Endothelial cell of umbilical vein (primary cell): ENCODE measurements at regions not wholly inside any gene's neighbourhood (a gene's known extent, or its start where the extent isn't known, plus 50 kb on each side); places are given as distances from the start of the nearest gene placed in this dataset.

Experiments used
- BruUV-seq: library from RNA; stranded (reverse); fragments of 400-500 nt; replicated peaks from 2 replicates; lab custom pipeline; 2021; lab: Mats Ljungman, UMichigan
- CTCF ChIA-PET: fragments of 300-600, 350-600 bp; sonication (Branson Sonifier 250); formaldehyde crosslinking; loops from one replicate; lab custom pipeline; 2021; ENCODE audit warnings: antibody characterized with exemption, inconsistent platforms; lab: Charles Lee
- POLR2A ChIA-PET: fragments of 300-600, 350-600 bp; sonication (Branson Sonifier 250); formaldehyde crosslinking; loops from one replicate; lab custom pipeline; 2021; ENCODE audit warnings: antibody characterized with exemption, inconsistent platforms; lab: Charles Lee
- DNase-seq: peaks from one replicate; pipeline ENCODE4 v3.0.0-alpha.2; 2011; ENCODE audit warnings: low read depth, low spot score
- FAIRE-seq: peaks from 2 replicates; lab custom pipeline; 2011; peaks lifted over from hg19 to GRCh38; lab: Jason Lieb, UNC
- H2AFZ ChIP-seq: 2 replicates; pipeline ENCODE4 v1.6.0; 2012; ENCODE audit warnings: low read depth, low read length, control low read depth, inconsistent platforms
- H3K27ac ChIP-seq: 2 replicates; pipeline ENCODE4 v1.5.1; 2011; ENCODE audit warnings: low read depth, mild to moderate bottlenecking, control low read depth, low read length, moderate library complexity; ENCODE audit not compliant: insufficient read depth
- H3K27me3 ChIP-seq, 2 experiments: 2 replicates each; pipeline versions ENCODE4 v1.6.0 to v1.6.1; 2011; ENCODE audit warnings: low read length in 2 of 2, mixed read lengths in 1 of 2; ENCODE audit not compliant: control insufficient read depth in 2 of 2, insufficient read depth in 2 of 2
- H3K36me3 ChIP-seq, 2 experiments: 2 replicates in 1 of 2; 3 replicates in 1 of 2; pipeline ENCODE4 v1.5.1; 2011; ENCODE audit warnings: low read length in 2 of 2, mild to moderate bottlenecking in 1 of 2, moderate library complexity in 1 of 2; ENCODE audit not compliant: control insufficient read depth in 2 of 2, insufficient read depth in 2 of 2; ENCODE audit errors: extremely low read depth in 1 of 2
- H3K4me1 ChIP-seq: 3 replicates; pipeline ENCODE4 v1.5.1; 2011; ENCODE audit warnings: mild to moderate bottlenecking, low read length; ENCODE audit not compliant: control insufficient read depth, insufficient read depth; ENCODE audit errors: extremely low read depth
- H3K4me2 ChIP-seq: 2 replicates; pipeline ENCODE4 v1.6.1; 2011; ENCODE audit warnings: low read length, control low read depth, mixed read lengths; ENCODE audit not compliant: insufficient read depth
- H3K4me3 ChIP-seq, 3 experiments: fragments of 200-600 bp in 1 of 3; sonication (generic), shearing (Covaris generic) in 1 of 3; replicated peaks in 1 of 3; 2 replicates each; pipeline ENCODE4 v1.5.1; 2011 to 2016; ENCODE audit warnings: control low read depth in 3 of 3, low read length in 3 of 3, mild to moderate bottlenecking in 2 of 3, inconsistent platforms in 1 of 3, low read depth in 1 of 3, moderate library complexity in 1 of 3; ENCODE audit not compliant: insufficient read depth in 1 of 3
- H3K79me2 ChIP-seq: 2 replicates; pipeline ENCODE4 v1.6.0; 2012; ENCODE audit warnings: low read length, inconsistent platforms; ENCODE audit not compliant: control insufficient read depth, insufficient read depth
- H3K9ac ChIP-seq: replicated peaks from 2 replicates; pipeline ENCODE3; 2011; ENCODE audit warnings: low read length, control low read depth; ENCODE audit not compliant: insufficient read depth; ENCODE audit errors: extremely low read depth
- H3K9me1 ChIP-seq: replicated peaks from 3 replicates; pipeline ENCODE4 v1.6.0; 2011; ENCODE audit warnings: mild to moderate bottlenecking, low read length; ENCODE audit not compliant: control insufficient read depth, insufficient read depth; ENCODE audit errors: extremely low read depth
- H3K9me3 ChIP-seq: replicated peaks from 2 replicates; pipeline ENCODE4 v1.5.1; 2012; ENCODE audit warnings: low read length, inconsistent platforms; ENCODE audit not compliant: control insufficient read depth, insufficient read depth
- H4K20me1 ChIP-seq: replicated peaks from 2 replicates; pipeline ENCODE3; 2011; ENCODE audit warnings: mild to moderate bottlenecking, low read length; ENCODE audit not compliant: control insufficient read depth, insufficient read depth; ENCODE audit errors: extremely low read depth
- CTCF ChIP-seq, 2 donors: IDR thresholded peaks; 1 replicate in 1 of 2; 2 replicates in 1 of 2; pipeline ENCODE4 v1.5.1; 2011; ENCODE audit warnings: low read length in 2 of 2, mild to moderate bottlenecking in 2 of 2, moderate library complexity in 2 of 2, control low read depth in 1 of 2, inconsistent platforms in 1 of 2, low read depth in 1 of 2; ENCODE audit not compliant: insufficient read depth in 1 of 2; ENCODE audit errors: extremely low read depth in 1 of 2
- EZH2 ChIP-seq: IDR thresholded peaks from 2 replicates; pipeline ENCODE4 v1.6.1; 2012; ENCODE audit warnings: borderline replicate concordance, low read depth, mild to moderate bottlenecking, moderate library complexity, low read length, inconsistent platforms; ENCODE audit not compliant: severe bottlenecking
- FOS ChIP-seq: IDR thresholded peaks from 2 replicates; pipeline ENCODE4 v1.6.1; 2011; ENCODE audit warnings: mild to moderate bottlenecking, low read length, moderate library complexity, borderline replicate concordance; ENCODE audit not compliant: insufficient read depth
- GATA2 ChIP-seq: IDR thresholded peaks from 2 replicates; pipeline ENCODE4 v1.7.0; 2011; ENCODE audit warnings: low read depth, mild to moderate bottlenecking, moderate library complexity, mixed read lengths, low read length; ENCODE audit not compliant: insufficient read length, insufficient read depth
- JUN ChIP-seq: IDR thresholded peaks from 2 replicates; pipeline ENCODE4 v1.6.1; 2011; ENCODE audit warnings: borderline replicate concordance, low read depth; ENCODE audit not compliant: insufficient read length, insufficient read depth
- MAX ChIP-seq: IDR thresholded peaks from 2 replicates; pipeline ENCODE4 v1.6.1; 2011; ENCODE audit not compliant: insufficient read depth, insufficient read length
- MYC ChIP-seq: IDR thresholded peaks from one replicate; pipeline ENCODE4 v1.6.1; 2011; ENCODE audit warnings: mild to moderate bottlenecking, low read depth, low read length
- POLR2A ChIP-seq: IDR thresholded peaks from 2 replicates; pipeline ENCODE4 v1.6.1; 2012; ENCODE audit warnings: low read depth, mild to moderate bottlenecking, control low read depth, low read length
- POLR2AphosphoS5 ChIP-seq: IDR thresholded peaks from 2 replicates; pipeline ENCODE4 v1.6.1; 2012; ENCODE audit warnings: low read depth, mild to moderate bottlenecking, control low read depth, low read length, moderate library complexity; ENCODE audit not compliant: insufficient read depth
- dilution Hi-C: fragments of 300-500 bp; cut with MboI; formaldehyde crosslinking; loops from one replicate; pipeline ENCODE4 v1.15.0; 2019; ENCODE audit warnings: low sequenced_read_pairs; ENCODE audit not compliant: extremely low pct_ligation_motif_present
- intact Hi-C: fragments of 100-400 bp; cut with micrococcal nuclease; formaldehyde crosslinking; loops from one replicate; pipeline ENCODE4 v1.10.0; 2022

- CTCF ChIA-PET: no interaction called here
- no peak for DNase-seq
- intact Hi-C loops: no loop called here
- Histone ChIP-seq H3K4me2 (no peak overlapping the region), H3K27ac (no peak overlapping the region), H3K27me3 (no peaks in the 10 kb centered on the region), H2AFZ (no peak overlapping the region), H3K79me2 (no peaks in the 10 kb centered on the region), H4K20me1 (no peaks in the 10 kb centered on the region), H3K4me1 (no peaks in the 10 kb centered on the region), H3K9ac (no peak overlapping the region), H3K36me3 (no peaks in the 10 kb centered on the region), H3K9me1 (no peaks in the 10 kb centered on the region), H3K9me3 (no peaks in the 10 kb centered on the region), H3K4me3 (no peak overlapping the region)
- dilution Hi-C loops: no loop called here
- no TSS peak for BruUV-seq
- no peak for FAIRE-seq
- POLR2A ChIA-PET: no interaction called here
- no peak for TF ChIP-seq MAX
- no peak for TF ChIP-seq POLR2AphosphoS5
- TF ChIP-seq POLR2A: no peak
- TF ChIP-seq FOS: no peak
- no peak for TF ChIP-seq GATA2
- TF ChIP-seq CTCF (IDR thresholded peaks at IDR 0.05; ENCODE audit: extremely low read depth in 1 of 2, insufficient read depth in 1 of 2, low read depth in 1 of 2, low read length in 2 of 2): no peak
- TF ChIP-seq JUN: no peak
- no peak for TF ChIP-seq MYC
- no peak for TF ChIP-seq EZH2
Measured at GRCh38 chr12:83477696-83478095, 791.0 kb downstream of the TMTC2 start.
